B cell (primary cell): ENCODE measurements at regions not wholly inside any gene's neighbourhood (a gene's known extent, or its start where the extent isn't known, plus 50 kb on each side); places are given as distances from the start of the nearest gene placed in this dataset.
"Not testable (repeated sequence)": the region's sequence is repeated elsewhere in the genome, so short reads cannot be mapped to it uniquely, and the experiment has no call there.

ENCODE experiments used
- ATAC-seq: fragments of 200-7000 bp; cut with Tn5 transposase; one replicate; pipeline ENCODE4 v1.10.0; 2021; ENCODE audit warnings: low read depth, mild to moderate bottlenecking, moderate number of reproducible peaks, moderate library complexity
- CTCF ChIA-PET: fragments of 350-600 bp; sonication (Branson Sonifier 250); formaldehyde crosslinking; loops from one replicate; lab custom pipeline; 2021; ENCODE audit warnings: antibody characterized with exemption, inconsistent platforms; lab: Charles Lee
- POLR2A ChIA-PET: fragments of 350-600 bp; sonication (Branson Sonifier 250); formaldehyde crosslinking; loops from one replicate; lab custom pipeline; 2021; ENCODE audit warnings: antibody characterized with exemption; lab: Charles Lee
- DNase-seq: peaks from one replicate; pipeline ENCODE4 v3.0.0; 2013
- H2AFZ ChIP-seq: 2 replicates; pipeline ENCODE4 v1.6.1; 2012; ENCODE audit warnings: mild to moderate bottlenecking, low read depth, low read length; ENCODE audit not compliant: insufficient read depth, poor library complexity, severe bottlenecking
- H3K27ac ChIP-seq, 2 donors: 1 replicate in 1 of 2; 2 replicates in 1 of 2; pipeline ENCODE4 v1.5.1; 2012 to 2013; ENCODE audit warnings: low read length in 2 of 2, mild to moderate bottlenecking in 2 of 2, moderate library complexity in 1 of 2
- H3K27me3 ChIP-seq, 4 experiments: fragments of 200-600 bp in 1 of 4; sonication (generic) in 1 of 4; replicated peaks in 1 of 4; 1 replicate in 2 of 4; 2 replicates in 2 of 4; pipeline versions ENCODE4 v1.6.1 to v1.7.0; 2013 to 2016; ENCODE audit warnings: low read length in 3 of 4, mild to moderate bottlenecking in 2 of 4, mixed read lengths in 1 of 4, moderate library complexity in 1 of 4; ENCODE audit not compliant: insufficient read depth in 4 of 4, control insufficient read depth in 3 of 4; ENCODE audit errors: control extremely low read depth in 1 of 4
- H3K36me3 ChIP-seq, 2 experiments: replicated peaks in 1 of 2; 1 replicate in 1 of 2; 2 replicates in 1 of 2; pipeline versions ENCODE4 v1.6.1 to v1.7.1; 2013; ENCODE audit warnings: low read length in 1 of 2; ENCODE audit not compliant: insufficient read depth in 2 of 2, control insufficient read depth in 1 of 2; ENCODE audit errors: control extremely low read depth in 1 of 2, extremely low read depth in 1 of 2
- H3K4me1 ChIP-seq, 2 donors: fragments of 200-600 bp in 1 of 2; sonication (generic) in 1 of 2; 1 replicate in 1 of 2; 2 replicates in 1 of 2; pipeline versions ENCODE4 v1.5.1 to v1.6.1; 2013 to 2017; ENCODE audit warnings: low read length in 2 of 2; ENCODE audit not compliant: control insufficient read depth in 2 of 2, insufficient read depth in 2 of 2
- H3K4me2 ChIP-seq: replicated peaks from 2 replicates; pipeline ENCODE3; 2012; ENCODE audit warnings: mild to moderate bottlenecking, low read depth, low read length; ENCODE audit not compliant: poor library complexity, severe bottlenecking
- H3K4me3 ChIP-seq, 5 experiments: fragments of 200-600 bp in 1 of 5; sonication (generic) in 1 of 5; 1 replicate in 3 of 5; 2 replicates in 2 of 5; pipeline versions ENCODE4 v1.5.1 to v1.7.0; 2011 to 2016; ENCODE audit warnings: low read length in 4 of 5, mild to moderate bottlenecking in 4 of 5, low read depth in 2 of 5, control low read depth in 1 of 5, moderate library complexity in 1 of 5; ENCODE audit not compliant: insufficient read depth in 1 of 5; ENCODE audit errors: control extremely low read depth in 1 of 5, extremely low read depth in 1 of 5
- H3K79me2 ChIP-seq: fragments of 200-600 bp; sonication (generic); one replicate; pipeline ENCODE4 v1.6.0; 2016; ENCODE audit warnings: low read length; ENCODE audit not compliant: control insufficient read depth, insufficient read depth
- H3K9ac ChIP-seq: fragments of 200-600 bp; sonication (generic); 2 replicates; pipeline ENCODE4 v1.6.1; 2017; ENCODE audit warnings: mild to moderate bottlenecking, low read length, moderate library complexity
- H3K9me3 ChIP-seq, 3 donors: one replicate each; pipeline versions ENCODE4 v1.6.1 to v1.7.1; 2013; ENCODE audit warnings: low read length in 2 of 3; ENCODE audit not compliant: control insufficient read depth in 2 of 3, insufficient read depth in 1 of 3; ENCODE audit errors: control extremely low read depth in 1 of 3
- H4K20me1 ChIP-seq: 2 replicates; pipeline ENCODE4 v1.6.0; 2012; ENCODE audit warnings: mild to moderate bottlenecking, low read length; ENCODE audit not compliant: insufficient read depth, control insufficient read depth, poor library complexity, severe bottlenecking
- H3K27ac Mint-ChIP-seq: one replicate; pipeline ENCODE4 v1.8.0; 2021; ENCODE audit warnings: mixed read lengths
- H3K27me3 Mint-ChIP-seq: one replicate; pipeline ENCODE4 v1.8.0; 2021; ENCODE audit warnings: mixed read lengths
- H3K4me1 Mint-ChIP-seq: one replicate; pipeline ENCODE4 v1.8.0; 2021; ENCODE audit warnings: mixed read lengths
- H3K4me3 Mint-ChIP-seq: one replicate; pipeline ENCODE4 v1.8.0; 2021; ENCODE audit warnings: mixed read lengths
- H3K9me3 Mint-ChIP-seq: one replicate; pipeline ENCODE4 v1.8.0; 2022; ENCODE audit warnings: mixed read lengths; ENCODE audit not compliant: insufficient read depth
- WGBS: methylation state at CpG from one replicate; pipeline ENCODE4 v1.1.5; 2013; ENCODE audit warnings: missing lambda C conversion rate; ENCODE audit not compliant: insufficient coverage; 5-methylcytosine and 5-hydroxymethylcytosine counted together
- intact Hi-C: fragments of 100-400 bp; cut with micrococcal nuclease; formaldehyde crosslinking; loops from one replicate; pipeline ENCODE4 v1.10.0; 2022

DNA sequence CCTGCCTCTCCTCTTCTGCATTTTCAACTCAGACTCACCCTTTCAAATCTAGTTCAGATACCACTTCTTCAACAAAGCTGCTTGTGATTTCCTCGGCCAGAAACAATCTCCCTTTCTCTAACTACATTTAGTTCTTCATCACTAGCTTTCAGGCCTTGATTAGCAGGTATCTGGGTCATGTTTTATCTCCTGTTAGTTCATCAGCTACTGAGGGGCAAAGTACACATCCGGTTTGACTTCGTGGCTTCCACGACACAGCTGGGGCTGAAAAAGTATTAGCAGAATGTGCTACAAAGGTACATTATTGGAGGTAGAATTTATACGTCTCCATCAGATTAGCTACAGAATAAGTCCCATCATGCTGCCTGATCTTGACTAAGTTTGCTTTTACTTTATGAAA is 197.2 kb upstream of the PRKX start:
- H3K9me3 Mint-ChIP-seq, intact Hi-C loops, H3K4me2 ChIP-seq, POLR2A ChIA-PET, H3K4me3 Mint-ChIP-seq, H3K4me1 ChIP-seq, ATAC-seq, H3K4me1 Mint-ChIP-seq, H3K27me3 Mint-ChIP-seq, H3K27ac Mint-ChIP-seq, H4K20me1 ChIP-seq, CTCF ChIA-PET, H3K9me3 ChIP-seq, H2AFZ ChIP-seq, H3K9ac ChIP-seq, H3K79me2 ChIP-seq, H3K4me3 ChIP-seq, H3K36me3 ChIP-seq, DNase-seq, H3K27me3 ChIP-seq, H3K27ac ChIP-seq: not testable (repeated sequence)
- no CpG with 5 or more reads among the region's 5 CpGs for WGBS

DNA sequence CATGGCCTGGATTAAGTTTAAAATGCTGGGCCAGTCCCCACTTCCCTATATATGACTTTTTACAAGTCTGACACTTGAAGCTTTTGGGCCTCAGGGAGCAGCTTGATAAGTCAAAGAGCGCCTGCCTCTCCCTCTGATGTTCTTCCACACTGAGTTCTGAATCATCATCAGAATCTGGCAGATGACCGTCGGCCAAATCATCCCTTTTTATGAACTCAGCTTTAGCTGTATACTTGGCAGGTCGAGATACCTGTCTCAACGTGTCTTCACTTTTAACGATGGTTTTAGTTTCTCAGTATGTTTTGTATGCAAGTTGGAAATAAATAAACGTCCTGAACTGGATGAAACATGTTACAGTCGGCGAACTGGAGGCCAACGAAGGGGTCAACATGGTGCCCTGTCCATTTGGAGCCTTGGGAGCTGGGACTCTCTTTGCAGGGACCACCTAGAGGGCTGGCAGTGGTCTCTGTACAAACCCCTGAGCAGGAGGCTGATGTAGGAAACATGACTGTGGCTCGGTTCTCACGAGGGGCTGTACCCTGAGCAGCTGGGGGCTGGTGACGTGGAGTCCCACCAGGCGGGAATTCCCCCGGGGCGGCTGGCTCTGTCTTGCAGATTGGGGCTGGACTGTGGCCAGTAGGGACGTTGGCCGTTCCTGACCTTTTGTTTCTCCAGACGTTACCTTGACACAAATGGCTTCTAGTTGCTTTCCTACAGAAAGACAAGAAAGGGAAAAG is 192.2 kb upstream of the PRKX start:
- POLR2A ChIA-PET, H3K4me3 ChIP-seq, H3K9me3 Mint-ChIP-seq, H3K9ac ChIP-seq, H3K4me2 ChIP-seq, H3K4me1 Mint-ChIP-seq, H3K36me3 ChIP-seq, H3K4me3 Mint-ChIP-seq, DNase-seq, ATAC-seq, H3K9me3 ChIP-seq, H3K79me2 ChIP-seq, intact Hi-C loops, CTCF ChIA-PET, H2AFZ ChIP-seq, H4K20me1 ChIP-seq, H3K27ac Mint-ChIP-seq, H3K4me1 ChIP-seq, H3K27me3 Mint-ChIP-seq, H3K27me3 ChIP-seq, H3K27ac ChIP-seq: not testable (repeated sequence)
- WGBS = no CpG with 5 or more reads among the region's 19 CpGs

GRCh38 chrX:3902222-3902621 is 188.8 kb upstream of the PRKX start:
- WGBS = no CpG with 5 or more reads among the region's 11 CpGs
- POLR2A ChIA-PET, DNase-seq, H3K27ac Mint-ChIP-seq, H3K4me2 ChIP-seq, H3K4me3 Mint-ChIP-seq, CTCF ChIA-PET, H3K9me3 ChIP-seq, H4K20me1 ChIP-seq, H2AFZ ChIP-seq, H3K36me3 ChIP-seq, ATAC-seq, intact Hi-C loops, H3K79me2 ChIP-seq, H3K4me1 Mint-ChIP-seq, H3K4me3 ChIP-seq, H3K4me1 ChIP-seq, H3K27me3 Mint-ChIP-seq, H3K27me3 ChIP-seq, H3K27ac ChIP-seq, H3K9me3 Mint-ChIP-seq, H3K9ac ChIP-seq: not testable (repeated sequence)

DNA sequence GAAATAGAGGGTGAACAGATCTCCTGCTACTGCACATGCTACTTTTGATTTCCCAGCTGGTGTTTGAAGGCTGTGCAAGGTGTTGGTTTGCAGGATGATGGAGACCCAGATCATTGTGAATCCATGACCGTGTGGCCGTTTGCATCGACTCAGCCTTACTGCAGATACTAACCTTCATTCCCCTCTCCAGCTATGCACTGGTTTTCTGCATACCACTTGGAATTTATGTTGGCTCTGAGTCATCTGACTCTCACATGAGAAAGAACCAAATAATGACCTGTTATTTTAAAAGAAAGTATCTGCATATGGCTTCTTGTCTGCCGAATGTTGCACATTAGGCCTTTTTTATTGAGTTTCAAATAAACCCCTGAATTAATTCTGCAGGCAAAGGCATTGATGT is 183.3 kb upstream of the PRKX start:
- H3K27ac Mint-ChIP-seq, H3K4me1 ChIP-seq, H3K27ac ChIP-seq, H3K27me3 Mint-ChIP-seq, ATAC-seq, H3K9me3 ChIP-seq, H3K9me3 Mint-ChIP-seq, H3K9ac ChIP-seq, H4K20me1 ChIP-seq, H3K36me3 ChIP-seq, intact Hi-C loops, CTCF ChIA-PET, H3K4me1 Mint-ChIP-seq, DNase-seq, H3K4me3 Mint-ChIP-seq, H3K27me3 ChIP-seq, POLR2A ChIA-PET, H3K4me3 ChIP-seq, H3K79me2 ChIP-seq, H3K4me2 ChIP-seq, H2AFZ ChIP-seq: not testable (repeated sequence)
- no CpG with 5 or more reads among the region's 4 CpGs for WGBS
